ENCODE measurements at regions not wholly inside any gene's neighbourhood (a gene's known extent, or its start where the extent isn't known, plus 50 kb on each side); places are given as distances from the start of the nearest gene placed in this dataset.

DNA sequence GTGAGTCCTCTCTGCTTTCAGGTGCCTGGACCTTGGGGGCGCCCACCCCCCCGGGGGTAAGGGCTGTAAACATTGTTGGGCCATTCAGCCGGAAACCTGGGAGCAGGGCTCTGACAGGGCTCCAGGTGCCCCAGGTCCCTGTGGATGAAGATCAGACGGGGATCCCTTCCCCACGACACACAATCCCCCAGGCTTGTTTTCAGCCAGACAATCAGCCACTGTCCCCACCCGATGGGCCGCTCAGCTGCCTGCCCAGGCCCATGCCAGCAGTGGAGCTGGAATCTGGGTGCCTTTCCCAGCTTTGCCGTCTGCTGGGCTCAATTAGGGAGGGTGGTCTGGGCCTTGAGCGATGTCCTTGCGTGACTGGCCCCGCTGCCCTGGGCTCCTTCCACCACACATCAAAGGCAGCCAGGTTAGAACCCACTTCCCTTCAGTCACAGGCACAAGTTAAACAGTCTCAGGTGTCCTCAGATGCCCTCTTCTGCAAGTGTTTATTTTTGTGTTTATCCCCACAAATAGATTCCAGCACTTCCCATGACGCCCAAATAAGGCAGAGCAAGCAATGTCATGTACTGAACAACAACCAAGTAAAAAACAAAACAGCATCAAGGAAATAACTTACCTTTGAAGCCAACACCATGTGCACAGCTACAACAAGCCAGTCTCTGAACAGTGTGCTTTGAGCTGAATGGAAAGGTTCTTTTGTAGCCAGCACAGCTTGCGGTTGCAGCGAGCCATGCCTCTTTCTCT, 77.0 kb upstream of the ALDH1A3 start:
- H3K27me3 ChIP-seq (ENCODE audit: control insufficient read depth in 2 of 2, insufficient read depth in 2 of 2, low read length in 2 of 2) = peaks cover 0 to 17% of the 10 kb centered on the region in 2 experiments; a peak in 2 of 5 replicates
- H4K20me1 ChIP-seq (replicated peaks; ENCODE audit: control insufficient read depth, insufficient read depth, low read length) = no peaks in the 10 kb centered on the region; the same call in 1 of the 2 replicates
- no peaks in the 10 kb centered on the region for H3K9me1 ChIP-seq (ENCODE audit: control insufficient read depth, insufficient read depth, low read length)
- no peaks in the 10 kb centered on the region for H3K9me3 ChIP-seq (replicated peaks; ENCODE audit: control insufficient read depth, insufficient read depth, low read depth, low read length)
- H3K36me3 ChIP-seq (ENCODE audit: control insufficient read depth, insufficient read depth, low read length) = no peaks in the 10 kb centered on the region
- ATAC-seq = no peak
- no peak overlapping the region for H3K4me2 ChIP-seq (ENCODE audit: insufficient read depth, low read length)
- in situ Hi-C loops (cut with MboI) = no loop called here
- FAIRE-seq = no peak
- intact Hi-C loops (cut with micrococcal nuclease) = no loop called here
- TF ChIP-seq ZNF830 (CRISPR knock-in tag; IDR thresholded peaks at IDR 0.05) (no peak), ZNF609 (CRISPR knock-in tag; IDR thresholded peaks at IDR 0.05; ENCODE audit: borderline replicate concordance) (no peak), FOXA1 (IDR thresholded peaks at IDR 0.05; ENCODE audit: borderline replicate concordance) (no peak), POLR3A (IDR thresholded peaks at IDR 0.05; ENCODE audit: borderline replicate concordance, extremely low read depth, insufficient read depth, insufficient read length) (no peak), KDM4B (IDR thresholded peaks at IDR 0.05; ENCODE audit: borderline replicate concordance in 2 of 2, low read depth in 1 of 2) (no peak)
- H3K4me3 ChIP-seq = no peak overlapping the region
- no peak overlapping the region for H3K9ac ChIP-seq (ENCODE audit: insufficient read depth in 1 of 2, low read depth in 2 of 2, low read length in 2 of 2)
- no peak overlapping the region for H3K27ac ChIP-seq (ENCODE audit: extremely low read depth, low read depth, low read length)
- DNase-seq (ENCODE audit: extremely low read depth in 1 of 4, low spot score in 3 of 4) = no peak
- WGBS (ENCODE audit: insufficient coverage, low coverage, missing lambda C conversion rate) = 0% methylated on average over 13 of the region's 14 CpGs
- H2AFZ ChIP-seq (ENCODE audit: low read depth, low read length) = no peak overlapping the region
- ChIA-PET POLR2A (no interaction called here), CTCF (ENCODE audit: low intra/inter-chr PET ratio) (no interaction called here)
- H3K4me1 ChIP-seq (replicated peaks in 1 of 2; ENCODE audit: control insufficient read depth in 2 of 2, insufficient read depth in 2 of 2, low read length in 2 of 2) = 0 out of 5 replicates have a peak, but pooled peaks cover 0 to 3% of the 10 kb centered on the region in 2 experiments
- BruUV-seq (replicated peaks) = no TSS peak
- no peaks in the 10 kb centered on the region for H3K79me2 ChIP-seq (ENCODE audit: control insufficient read depth, insufficient read depth, low read length)

Data from K562 (cell line).